Stimulated activated naive B cell treated with anti-CD40 and anti-IgM and Interleukin-4, amounts not matched to agents 10 μg/mL and 1 μg/mL and 100 μg/mL, for 72 hours (primary cell): ENCODE measurements at regions not wholly inside any gene's neighbourhood (a gene's known extent, or its start where the extent isn't known, plus 50 kb on each side); places are given as distances from the start of the nearest gene placed in this dataset.
"Not testable (repeated sequence)": the region's sequence is repeated elsewhere in the genome, so short reads cannot be mapped to it uniquely, and the experiment has no call there.

Experiments used
- ATAC-seq, 2 donors: fragments of 150-1000 bp; cut with Tn5 transposase; replicated peaks; 2 replicates each; pipeline ENCODE4 v1.10.0; 2021; ENCODE audit warnings: moderate library complexity in 1 of 2
- DNase-seq: peaks from one replicate; pipeline ENCODE4 v3.0.0; 2021
- H3K27ac Mint-ChIP-seq: one replicate; pipeline ENCODE4 v1.8.0; 2022; ENCODE audit warnings: mild to moderate bottlenecking, mixed read lengths
- H3K27me3 Mint-ChIP-seq, 2 donors: one replicate each; pipeline ENCODE4 v1.8.0; 2022; ENCODE audit warnings: mixed read lengths in 2 of 2
- H3K36me3 Mint-ChIP-seq, 2 donors: one replicate each; pipeline ENCODE4 v1.8.0; 2022; ENCODE audit warnings: mixed read lengths in 2 of 2, mild to moderate bottlenecking in 1 of 2
- H3K4me1 Mint-ChIP-seq, 2 donors: one replicate each; pipeline ENCODE4 v1.8.0; 2022; ENCODE audit warnings: mixed read lengths in 2 of 2, mild to moderate bottlenecking in 1 of 2
- H3K4me3 Mint-ChIP-seq, 2 donors: one replicate each; pipeline ENCODE4 v1.8.0; 2022; ENCODE audit warnings: mild to moderate bottlenecking in 2 of 2, mixed read lengths in 2 of 2, moderate library complexity in 1 of 2
- H3K9me3 Mint-ChIP-seq, 2 donors: one replicate each; pipeline ENCODE4 v1.8.0; 2022; ENCODE audit warnings: mixed read lengths in 2 of 2, mild to moderate bottlenecking in 1 of 2

DNA sequence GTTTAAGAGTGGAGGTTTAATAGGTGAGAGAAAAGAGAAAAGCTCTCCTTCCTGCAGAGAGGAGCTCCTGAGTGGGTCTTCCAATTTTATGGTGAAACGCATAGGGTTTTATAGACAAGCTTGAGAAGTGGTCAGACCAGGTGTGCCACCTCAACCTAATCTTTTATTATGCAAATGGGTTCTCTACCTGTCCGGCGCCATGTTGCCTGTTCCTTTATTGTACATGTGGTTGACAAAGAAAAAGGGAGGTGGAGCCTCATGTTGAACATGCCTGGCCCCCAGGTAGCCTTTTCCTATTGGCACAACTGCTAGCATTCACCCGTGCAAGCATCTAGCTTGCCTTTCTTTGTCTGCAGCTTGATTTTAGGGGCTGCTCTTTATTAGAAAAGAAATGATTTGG, 115.9 kb upstream of the F13A1 start:
- H3K4me3 Mint-ChIP-seq: no peak overlapping the region
- peaks cover 2 to 4% of the 10 kb centered on the region in 2 donors for H3K36me3 Mint-ChIP-seq
- no peaks in the 10 kb centered on the region for H3K4me1 Mint-ChIP-seq
- H3K27me3 Mint-ChIP-seq: no peaks in the 10 kb centered on the region
- no peak for DNase-seq
- peaks cover 5 to 8% of the 10 kb centered on the region in 2 donors for H3K9me3 Mint-ChIP-seq
- no peak overlapping the region for H3K27ac Mint-ChIP-seq
- no peak for ATAC-seq

DNA sequence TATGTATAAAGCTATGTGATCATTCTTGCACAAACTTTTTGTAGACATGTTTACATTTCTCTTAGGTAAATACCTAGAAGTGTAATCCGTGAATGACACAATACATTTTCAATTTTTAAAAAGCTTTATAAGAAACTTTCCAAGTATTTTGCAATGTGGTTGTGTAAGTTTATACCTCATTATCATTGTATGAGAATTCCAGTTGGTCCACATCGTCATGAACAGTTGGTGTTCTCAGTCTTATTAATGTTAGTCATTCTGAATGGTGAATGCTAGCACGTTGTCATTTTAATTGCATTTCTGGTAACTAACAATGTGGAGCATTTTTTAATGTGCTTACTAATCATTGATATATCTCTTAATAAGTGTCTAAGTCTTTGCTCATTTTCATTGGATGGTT, 116.5 kb upstream of the F13A1 start:
- H3K36me3 Mint-ChIP-seq: peaks cover 2 to 4% of the 10 kb centered on the region in 2 donors

DNA sequence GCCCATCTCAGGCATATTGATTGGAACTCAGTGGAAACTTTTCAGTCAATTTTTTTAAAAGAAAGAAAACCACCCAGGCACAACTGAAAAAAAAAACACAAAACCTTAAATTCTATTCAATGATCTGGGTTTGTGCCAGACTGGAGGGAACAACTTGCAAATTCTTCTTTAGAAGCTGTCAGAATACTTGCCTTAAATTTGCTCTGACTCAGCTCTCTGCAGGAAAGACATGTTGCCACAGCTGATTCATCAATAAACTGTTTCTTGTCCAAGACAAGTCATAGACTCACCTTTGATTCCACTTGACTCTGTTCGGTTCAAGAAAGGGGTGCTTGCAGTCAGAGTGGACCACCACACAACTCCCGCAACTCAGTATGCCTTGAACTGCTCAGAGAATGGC, 117.8 kb upstream of the F13A1 start:
- H3K9me3 Mint-ChIP-seq: peaks cover 5 to 11% of the 10 kb centered on the region in 2 donors
- H3K27me3 Mint-ChIP-seq: no peaks in the 10 kb centered on the region
- ATAC-seq: no peak
- H3K4me3 Mint-ChIP-seq: no peak overlapping the region
- no peak for DNase-seq
- no peaks in the 10 kb centered on the region for H3K4me1 Mint-ChIP-seq
- H3K27ac Mint-ChIP-seq: no peak overlapping the region
- H3K36me3 Mint-ChIP-seq: peaks cover 2 to 4% of the 10 kb centered on the region in 2 donors

More for the DNA sequence above, 116.5 kb upstream of the F13A1 start:
- no peak for DNase-seq
- peaks cover 5 to 8% of the 10 kb centered on the region in 2 donors for H3K9me3 Mint-ChIP-seq
- H3K27ac Mint-ChIP-seq: no peak overlapping the region
- no peak overlapping the region for H3K4me3 Mint-ChIP-seq
- H3K27me3 Mint-ChIP-seq: no peaks in the 10 kb centered on the region
- ATAC-seq: no peak
- no peaks in the 10 kb centered on the region for H3K4me1 Mint-ChIP-seq

DNA sequence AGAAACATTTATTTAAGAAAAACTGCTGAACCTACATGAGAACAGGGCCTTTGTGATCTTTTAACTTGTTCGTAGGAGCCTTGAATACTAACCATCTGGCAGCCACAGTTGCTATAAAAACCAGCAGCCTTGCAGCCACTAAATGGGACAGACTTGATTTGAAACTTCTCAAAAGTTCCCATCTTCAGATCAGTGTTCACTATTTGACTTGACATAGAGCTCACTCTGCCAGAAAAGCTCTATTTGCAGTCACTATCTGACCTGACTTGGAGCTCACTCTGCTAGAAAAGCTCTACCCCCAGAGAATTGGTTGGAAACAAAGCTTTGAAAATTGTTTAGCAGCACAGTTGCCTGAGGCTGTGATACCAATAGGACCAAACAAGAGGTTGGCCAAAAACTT, 119.3 kb upstream of the F13A1 start:
- DNase-seq: no peak
- H3K4me3 Mint-ChIP-seq: no peak overlapping the region
- no peak for ATAC-seq
- H3K36me3 Mint-ChIP-seq: peaks cover 2 to 4% of the 10 kb centered on the region in 2 donors
- no peaks in the 10 kb centered on the region for H3K27me3 Mint-ChIP-seq
- H3K27ac Mint-ChIP-seq: no peak overlapping the region
- no peaks in the 10 kb centered on the region for H3K4me1 Mint-ChIP-seq
- peaks cover 5 to 11% of the 10 kb centered on the region in 2 donors for H3K9me3 Mint-ChIP-seq

DNA sequence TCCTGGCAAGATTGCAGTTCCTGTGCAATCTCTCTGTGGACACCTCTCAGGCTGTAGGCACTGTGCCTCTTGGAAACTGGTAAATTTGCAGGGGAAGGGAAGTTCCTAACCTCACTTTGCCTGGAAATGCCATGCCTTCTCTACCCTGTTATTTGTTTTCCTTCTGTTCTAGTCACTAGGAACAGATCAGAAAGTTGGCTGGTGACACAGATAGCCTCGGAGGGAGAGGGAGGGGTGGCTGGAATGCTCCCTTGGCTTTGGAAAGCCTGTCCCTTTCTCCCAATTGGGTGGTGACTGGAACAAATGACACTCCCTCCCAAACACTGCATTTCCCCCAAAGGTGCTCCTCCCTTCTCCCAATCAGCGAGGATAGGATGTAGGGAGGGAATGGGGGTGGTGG, 131.5 kb upstream of the F13A1 start:
- H3K4me1 Mint-ChIP-seq: no peaks in the 10 kb centered on the region
- no peaks in the 10 kb centered on the region for H3K9me3 Mint-ChIP-seq
- H3K27me3 Mint-ChIP-seq: peaks cover 8 to 20% of the 10 kb centered on the region in 2 donors
- no peak for ATAC-seq
- no peaks in the 10 kb centered on the region for H3K36me3 Mint-ChIP-seq
- H3K27ac Mint-ChIP-seq: no peak overlapping the region
- DNase-seq: no peak
- H3K4me3 Mint-ChIP-seq: no peak overlapping the region

DNA sequence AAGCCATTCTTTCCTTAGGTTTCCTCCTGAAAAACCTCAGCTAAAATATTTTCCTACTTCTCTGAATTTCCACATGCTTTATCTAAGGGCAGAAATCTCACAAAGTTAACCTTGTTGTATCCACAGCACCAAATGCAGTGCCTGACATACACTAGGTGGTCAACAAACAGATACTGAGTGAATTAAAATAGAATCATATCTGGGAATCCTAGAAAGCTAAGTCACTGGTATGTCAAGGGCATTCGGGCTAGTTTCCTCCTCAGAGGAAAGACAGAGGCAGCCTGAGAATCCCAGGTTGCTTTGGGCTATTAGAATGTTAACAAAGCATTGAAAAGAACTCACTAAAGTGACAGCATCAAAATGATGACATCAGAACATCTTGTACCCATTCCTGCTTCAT, 132.7 kb upstream of the F13A1 start:
- no peaks in the 10 kb centered on the region for H3K9me3 Mint-ChIP-seq
- H3K36me3 Mint-ChIP-seq: no peaks in the 10 kb centered on the region
- ATAC-seq (no peak), DNase-seq (no peak)
- no peaks in the 10 kb centered on the region for H3K4me1 Mint-ChIP-seq
- no peak overlapping the region for H3K27ac Mint-ChIP-seq
- no peak overlapping the region for H3K4me3 Mint-ChIP-seq
- H3K27me3 Mint-ChIP-seq: peaks cover 8 to 20% of the 10 kb centered on the region in 2 donors

DNA sequence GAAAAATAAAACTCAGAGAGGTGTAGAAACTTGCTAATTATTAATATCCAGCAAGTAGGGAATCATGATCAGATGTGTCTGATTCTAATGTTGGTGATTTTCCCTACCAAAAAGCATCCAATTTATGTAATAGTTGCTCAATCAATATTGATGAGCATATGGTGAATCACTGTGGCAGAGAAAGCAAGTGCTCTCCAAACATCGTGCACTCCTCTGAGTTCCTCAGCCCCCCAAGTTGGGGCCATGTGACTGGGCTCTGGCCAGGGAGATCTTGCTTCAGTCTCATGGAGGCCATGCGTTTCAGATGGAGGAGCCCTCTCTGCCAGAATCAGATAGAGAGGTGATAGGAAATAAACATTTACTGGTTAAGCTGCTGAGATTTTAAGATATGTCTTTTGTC, 133.2 kb upstream of the LY86 start:
- ATAC-seq: no peak
- peaks cover 0 to 2% of the 10 kb centered on the region in 2 donors for H3K4me1 Mint-ChIP-seq
- peaks cover 0 to 5% of the 10 kb centered on the region in 2 donors for H3K36me3 Mint-ChIP-seq
- no peak for DNase-seq
- H3K27ac Mint-ChIP-seq: no peak overlapping the region
- H3K9me3 Mint-ChIP-seq: peaks cover 4 to 6% of the 10 kb centered on the region in 2 donors
- peaks cover 15 to 17% of the 10 kb centered on the region in 2 donors for H3K27me3 Mint-ChIP-seq
- no peak overlapping the region for H3K4me3 Mint-ChIP-seq

DNA sequence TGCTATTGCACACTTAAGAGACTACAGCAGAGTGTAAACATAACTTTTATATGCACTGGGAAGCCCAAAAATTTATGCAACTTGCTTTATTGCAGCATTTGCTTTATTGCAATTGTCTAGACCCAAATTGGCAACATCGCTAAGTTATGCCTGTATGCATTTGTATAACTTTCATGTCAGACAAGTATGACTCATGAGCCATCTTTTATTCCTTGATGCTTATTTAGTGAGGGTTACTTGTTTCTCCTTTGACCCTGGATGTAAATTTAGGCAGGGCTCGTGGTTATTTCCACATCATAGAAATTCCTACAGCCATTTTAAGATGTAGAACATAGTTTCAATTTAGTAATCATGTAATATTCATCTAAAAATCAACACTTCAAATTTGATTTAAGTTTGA, 130.3 kb upstream of the LY86 start:
- no peak for ATAC-seq
- H3K4me3 Mint-ChIP-seq: no peak overlapping the region
- no peak for DNase-seq
- H3K9me3 Mint-ChIP-seq: peaks cover 4 to 7% of the 10 kb centered on the region in 2 donors
- H3K4me1 Mint-ChIP-seq: peaks cover 4 to 6% of the 10 kb centered on the region in 2 donors
- no peak overlapping the region for H3K27ac Mint-ChIP-seq
- peaks cover 25 to 27% of the 10 kb centered on the region in 2 donors for H3K27me3 Mint-ChIP-seq
- peaks cover 0 to 5% of the 10 kb centered on the region in 2 donors for H3K36me3 Mint-ChIP-seq

DNA sequence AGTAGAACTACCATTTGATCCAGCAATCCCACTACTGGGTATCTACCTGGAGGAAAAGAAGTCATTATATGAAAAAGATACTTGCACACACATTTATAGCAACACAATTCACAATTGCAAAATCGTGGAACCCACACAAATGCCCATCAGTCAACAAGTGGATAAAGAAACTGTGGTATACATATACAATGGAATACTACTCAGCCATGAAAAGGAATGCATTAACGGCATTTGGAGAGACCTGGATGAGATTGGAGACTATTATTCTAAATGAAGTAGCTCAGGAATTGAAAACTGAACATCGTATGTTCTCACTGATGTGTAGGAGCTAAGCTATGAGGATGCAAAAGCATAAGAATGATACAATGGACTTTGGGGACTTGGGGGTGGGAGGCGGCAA, 128.6 kb upstream of the LY86 start:
- H3K4me3 Mint-ChIP-seq, H3K9me3 Mint-ChIP-seq, H3K36me3 Mint-ChIP-seq, DNase-seq, H3K27ac Mint-ChIP-seq, H3K4me1 Mint-ChIP-seq, ATAC-seq: not testable (repeated sequence)
- H3K27me3 Mint-ChIP-seq: peaks cover 24 to 35% of the 10 kb centered on the region in 2 donors

DNA sequence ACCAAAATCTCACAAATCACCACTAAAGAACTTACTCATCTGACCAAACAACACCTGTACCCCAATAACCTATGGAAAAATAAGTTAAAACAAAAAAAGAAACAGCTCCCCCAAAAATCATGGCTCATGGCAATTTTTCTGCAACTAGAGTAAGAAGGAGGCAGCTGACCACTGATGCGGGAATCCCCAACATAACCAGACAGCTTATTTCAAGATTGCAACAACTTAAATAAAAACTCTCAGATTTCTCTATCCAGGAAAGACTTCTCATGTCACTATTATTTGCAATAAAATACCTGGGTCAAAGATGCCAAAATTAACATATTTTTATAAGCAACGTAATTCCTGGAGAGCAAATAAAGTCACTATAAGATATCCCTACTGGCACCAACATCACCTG, 128.1 kb upstream of the LY86 start:
- no peak overlapping the region for H3K27ac Mint-ChIP-seq
- no peak for ATAC-seq

DNA sequence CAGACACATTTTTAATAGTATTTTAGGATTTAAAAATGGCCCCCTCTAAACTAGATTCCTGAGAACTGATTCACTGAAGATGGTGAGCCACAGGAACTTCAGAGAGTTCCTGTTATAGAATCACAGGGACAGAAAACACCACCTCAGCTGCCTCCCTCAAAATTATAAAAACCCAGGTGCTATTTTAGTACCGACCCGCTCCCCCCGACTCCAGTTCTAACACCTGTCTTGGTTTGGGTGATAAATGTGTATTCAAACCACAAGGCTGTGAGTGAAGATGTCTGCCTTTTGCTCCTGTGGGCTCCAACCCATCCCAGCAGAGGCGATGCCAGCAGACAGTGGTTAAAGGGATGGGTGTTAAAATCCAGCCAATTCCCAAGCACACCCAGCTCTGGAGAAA, 127.4 kb upstream of the LY86 start:
- Mint-ChIP-seq H3K4me3 (no peak overlapping the region), H3K27ac (no peak overlapping the region), H3K4me1 (peaks cover 4 to 6% of the 10 kb centered on the region in 2 donors), H3K36me3 (peaks cover 4 to 5% of the 10 kb centered on the region in 2 donors), H3K27me3 (peaks cover 25 to 37% of the 10 kb centered on the region in 2 donors), H3K9me3 (peaks cover 7 to 9% of the 10 kb centered on the region in 2 donors)
- ATAC-seq (no peak), DNase-seq (no peak)

More for the DNA sequence above, 128.1 kb upstream of the LY86 start:
- peaks cover 4 to 6% of the 10 kb centered on the region in 2 donors for H3K4me1 Mint-ChIP-seq
- H3K4me3 Mint-ChIP-seq: no peak overlapping the region
- DNase-seq: no peak
- peaks cover 25 to 36% of the 10 kb centered on the region in 2 donors for H3K27me3 Mint-ChIP-seq
- peaks cover 7 to 9% of the 10 kb centered on the region in 2 donors for H3K9me3 Mint-ChIP-seq
- peaks cover 4 to 5% of the 10 kb centered on the region in 2 donors for H3K36me3 Mint-ChIP-seq

DNA sequence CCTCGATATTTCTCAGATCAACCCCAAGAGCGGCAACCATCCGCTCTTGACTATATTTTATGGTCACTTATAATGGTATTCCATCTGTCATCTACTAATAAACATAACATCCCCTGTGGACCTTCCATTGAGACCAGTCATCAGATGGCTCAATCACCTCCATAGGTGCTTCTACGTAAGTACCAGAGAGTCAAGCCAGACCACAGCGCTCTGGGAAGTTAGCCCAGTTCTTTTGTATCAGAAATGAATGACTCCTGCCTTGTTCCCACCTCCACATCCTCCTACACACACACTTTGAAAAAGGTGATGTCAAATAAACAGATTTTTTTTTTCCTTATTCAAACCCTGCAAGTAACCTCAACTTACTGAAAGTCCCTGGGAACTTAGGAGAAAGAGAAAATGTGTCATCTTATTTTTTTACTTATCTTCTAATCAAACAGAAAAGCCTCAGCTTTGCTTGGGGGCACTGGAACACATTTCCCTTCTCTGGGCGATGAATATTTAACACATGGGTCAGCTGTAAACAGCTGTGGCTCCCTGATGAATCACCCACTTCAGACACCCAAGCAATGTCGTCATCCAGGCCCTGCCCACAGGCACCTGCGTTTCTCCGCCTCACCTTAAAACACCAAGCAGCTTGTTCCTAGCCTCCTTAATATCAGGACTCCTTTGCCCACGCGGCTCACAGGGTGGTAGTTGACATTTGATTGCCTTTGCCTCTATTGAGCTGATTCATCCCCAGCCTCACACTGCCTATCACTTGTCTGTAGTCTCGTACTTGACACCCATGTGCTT, 121.4 kb upstream of the LY86 start:
- Mint-ChIP-seq H3K4me1 (peaks cover 0 to 4% of the 10 kb centered on the region in 2 donors), H3K36me3 (peaks cover 4 to 10% of the 10 kb centered on the region in 2 donors), H3K9me3 (peaks cover 10 to 13% of the 10 kb centered on the region in 2 donors), H3K27ac (no peak overlapping the region), H3K27me3 (peaks cover 7 to 20% of the 10 kb centered on the region in 2 donors), H3K4me3 (no peak overlapping the region)
- ATAC-seq: no peak
- DNase-seq: no peak

DNA sequence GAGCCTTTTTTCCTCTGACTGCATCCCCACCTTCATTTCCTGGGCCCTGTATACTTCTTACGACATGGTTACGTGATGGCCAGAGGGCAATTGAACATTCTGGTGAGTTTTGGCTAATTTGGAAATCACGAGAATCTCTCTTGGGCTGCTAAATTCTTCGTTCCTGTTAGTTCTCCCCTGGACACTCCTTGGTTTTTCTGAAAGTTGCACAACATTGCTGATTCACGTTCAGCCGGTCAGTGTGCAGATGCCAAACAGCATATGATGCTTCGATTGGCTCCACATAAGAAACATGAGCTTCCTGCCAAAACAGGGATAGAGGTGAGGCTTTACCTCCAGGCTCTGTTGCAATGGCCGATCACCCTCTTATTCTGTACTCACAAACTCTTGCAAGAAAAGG, 119.4 kb upstream of the LY86 start:
- no peak overlapping the region for H3K4me3 Mint-ChIP-seq
- DNase-seq: no peak
- no peak overlapping the region for H3K27ac Mint-ChIP-seq
- peaks cover 6 to 10% of the 10 kb centered on the region in 2 donors for H3K27me3 Mint-ChIP-seq
- peaks cover 0 to 4% of the 10 kb centered on the region in 2 donors for H3K4me1 Mint-ChIP-seq
- H3K9me3 Mint-ChIP-seq: peaks cover 8 to 10% of the 10 kb centered on the region in 2 donors
- H3K36me3 Mint-ChIP-seq: peaks cover 0 to 10% of the 10 kb centered on the region in 2 donors
- ATAC-seq: no peak

DNA sequence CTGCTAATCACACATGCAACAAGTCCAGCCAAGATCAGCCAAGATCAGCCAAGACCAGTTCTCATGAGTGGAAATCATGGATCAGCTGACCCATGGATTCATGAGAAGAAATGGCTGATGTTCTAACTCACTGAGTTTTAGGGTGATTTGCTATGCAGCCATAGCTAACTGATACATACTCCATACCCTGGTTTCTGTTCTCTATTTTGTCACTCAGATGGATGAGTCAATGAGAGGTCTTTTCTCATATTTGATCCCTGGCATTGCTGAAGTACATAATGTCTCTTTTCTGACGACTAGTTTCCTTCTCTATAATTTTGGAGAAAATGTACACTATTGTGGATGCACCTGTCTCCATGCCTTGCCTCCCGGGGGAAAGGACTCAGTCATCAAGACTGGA, 118.4 kb upstream of the LY86 start:
- peaks cover 0 to 10% of the 10 kb centered on the region in 2 donors for H3K36me3 Mint-ChIP-seq
- H3K9me3 Mint-ChIP-seq: peaks cover 8 to 10% of the 10 kb centered on the region in 2 donors
- H3K4me1 Mint-ChIP-seq: peaks cover 0 to 4% of the 10 kb centered on the region in 2 donors
- no peak for DNase-seq
- no peak overlapping the region for H3K4me3 Mint-ChIP-seq
- H3K27ac Mint-ChIP-seq: no peak overlapping the region
- ATAC-seq: peak; percentile 45 to 58
- H3K27me3 Mint-ChIP-seq: peaks cover under 1 to 3% of the 10 kb centered on the region in 2 donors

DNA sequence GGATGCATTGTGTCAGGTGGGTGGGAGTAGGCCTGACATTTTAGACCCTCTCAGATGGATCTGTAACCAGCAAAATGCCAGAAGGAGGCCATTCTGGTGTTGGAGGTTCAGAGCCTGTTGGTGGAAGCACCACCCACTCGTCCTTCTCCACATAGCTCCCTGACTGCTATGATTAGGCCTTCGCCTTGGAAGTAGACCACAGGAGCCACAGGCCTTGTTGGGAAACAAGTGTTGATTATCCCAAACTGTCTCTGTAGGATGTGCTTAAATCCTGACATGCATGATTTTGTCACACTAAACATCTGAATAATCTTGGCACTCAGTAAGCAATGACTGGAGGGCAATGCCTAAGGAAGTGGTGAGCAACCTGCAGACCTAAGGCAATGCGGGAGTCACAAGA, 117.2 kb upstream of the LY86 start:
- peaks cover 0 to 4% of the 10 kb centered on the region in 2 donors for H3K4me1 Mint-ChIP-seq
- H3K4me3 Mint-ChIP-seq: no peak overlapping the region
- H3K9me3 Mint-ChIP-seq: peaks cover 8 to 10% of the 10 kb centered on the region in 2 donors
- H3K27ac Mint-ChIP-seq: no peak overlapping the region
- H3K27me3 Mint-ChIP-seq: peaks cover 0 to under 1% of the 10 kb centered on the region in 2 donors
- ATAC-seq: no peak
- no peak for DNase-seq
- peaks cover 0 to 10% of the 10 kb centered on the region in 2 donors for H3K36me3 Mint-ChIP-seq
